GM10266 (cell line): ENCODE measurements at regions not wholly inside any gene's neighbourhood (a gene's known extent, or its start where the extent isn't known, plus 50 kb on each side); places are given as distances from the start of the nearest gene placed in this dataset.
"Not testable (repeated sequence)": the region's sequence is repeated elsewhere in the genome, so short reads cannot be mapped to it uniquely, and the experiment has no call there.

Source experiments
- DNase-seq: peaks from one replicate; pipeline ENCODE4 v3.0.0; 2012; ENCODE audit errors: extremely low spot score
- TF ChIP-seq, protein P1 (sequence below): IDR thresholded peaks from 2 replicates; pipeline ENCODE4 v1.5.1; 2012; ENCODE audit warnings: mild to moderate bottlenecking, low read depth; ENCODE audit not compliant: control insufficient read depth, insufficient read depth; ENCODE audit errors: missing control alignments

DNA sequence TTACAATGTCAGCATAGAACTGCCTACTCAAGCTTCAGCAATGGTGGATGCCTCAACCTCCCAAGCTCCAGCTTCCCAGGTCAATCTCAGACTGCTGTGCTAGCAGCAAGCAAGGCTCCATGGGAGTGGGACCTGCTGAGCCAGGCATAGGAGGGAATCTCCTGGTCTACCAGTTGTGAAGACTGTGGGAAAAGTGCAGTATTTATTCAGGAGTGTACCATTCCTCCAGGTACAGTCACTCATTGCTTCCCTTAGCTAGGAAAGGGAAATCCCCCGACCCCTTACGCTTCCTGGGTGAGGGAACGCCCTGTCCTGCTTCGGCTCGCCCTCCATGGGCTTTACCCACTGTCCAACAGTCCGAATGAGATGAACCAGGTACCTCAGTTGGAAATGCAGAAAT, 130.3 kb downstream of the ADCYAP1 start:
- TF ChIP-seq, protein P1, sequence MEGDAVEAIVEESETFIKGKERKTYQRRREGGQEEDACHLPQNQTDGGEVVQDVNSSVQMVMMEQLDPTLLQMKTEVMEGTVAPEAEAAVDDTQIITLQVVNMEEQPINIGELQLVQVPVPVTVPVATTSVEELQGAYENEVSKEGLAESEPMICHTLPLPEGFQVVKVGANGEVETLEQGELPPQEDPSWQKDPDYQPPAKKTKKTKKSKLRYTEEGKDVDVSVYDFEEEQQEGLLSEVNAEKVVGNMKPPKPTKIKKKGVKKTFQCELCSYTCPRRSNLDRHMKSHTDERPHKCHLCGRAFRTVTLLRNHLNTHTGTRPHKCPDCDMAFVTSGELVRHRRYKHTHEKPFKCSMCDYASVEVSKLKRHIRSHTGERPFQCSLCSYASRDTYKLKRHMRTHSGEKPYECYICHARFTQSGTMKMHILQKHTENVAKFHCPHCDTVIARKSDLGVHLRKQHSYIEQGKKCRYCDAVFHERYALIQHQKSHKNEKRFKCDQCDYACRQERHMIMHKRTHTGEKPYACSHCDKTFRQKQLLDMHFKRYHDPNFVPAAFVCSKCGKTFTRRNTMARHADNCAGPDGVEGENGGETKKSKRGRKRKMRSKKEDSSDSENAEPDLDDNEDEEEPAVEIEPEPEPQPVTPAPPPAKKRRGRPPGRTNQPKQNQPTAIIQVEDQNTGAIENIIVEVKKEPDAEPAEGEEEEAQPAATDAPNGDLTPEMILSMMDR, result no peak
- DNase-seq, result no peak

DNA sequence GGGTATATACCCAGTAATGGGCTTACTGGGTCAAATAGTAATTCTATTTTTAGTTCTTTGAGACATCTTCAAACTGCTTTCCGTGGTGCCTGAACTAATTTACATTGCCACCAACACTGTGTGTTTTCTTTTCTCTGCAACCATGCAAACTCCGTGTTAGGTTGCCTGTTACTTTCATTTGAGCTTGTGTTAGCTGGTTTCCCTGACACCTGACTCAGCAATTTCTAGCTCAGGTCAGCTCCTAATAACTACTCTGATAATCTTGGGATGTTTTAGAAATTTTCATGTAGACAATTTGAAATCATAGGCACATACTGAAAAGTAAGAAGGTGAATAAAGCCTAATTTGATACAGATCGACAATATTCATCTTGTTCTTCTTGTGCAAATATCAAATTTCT, 132.3 kb downstream of the ADCYAP1 start:
- TF ChIP-seq, protein P1, result no peak
- no peak for DNase-seq

DNA sequence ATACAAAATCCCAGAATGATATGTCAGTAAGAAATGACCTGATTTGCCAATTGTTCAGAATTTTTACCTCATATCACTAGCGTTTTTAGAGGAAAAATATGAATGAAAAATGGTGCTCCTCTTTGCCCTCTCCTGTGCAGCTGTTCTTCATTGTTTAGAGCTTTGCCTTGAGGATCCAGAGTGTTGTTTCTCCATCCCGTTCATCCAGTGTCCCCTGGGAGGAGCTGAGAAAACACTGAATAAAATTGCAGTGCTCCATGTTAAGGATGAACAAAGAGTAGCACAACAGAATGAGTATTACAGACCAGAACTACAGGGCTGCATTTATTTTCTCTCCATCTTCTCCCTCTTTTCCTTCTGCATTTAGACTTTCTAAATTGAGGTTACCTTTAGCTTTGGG, 133.1 kb downstream of the ADCYAP1 start:
- TF ChIP-seq, protein P1, result no peak
- no peak for DNase-seq

DNA sequence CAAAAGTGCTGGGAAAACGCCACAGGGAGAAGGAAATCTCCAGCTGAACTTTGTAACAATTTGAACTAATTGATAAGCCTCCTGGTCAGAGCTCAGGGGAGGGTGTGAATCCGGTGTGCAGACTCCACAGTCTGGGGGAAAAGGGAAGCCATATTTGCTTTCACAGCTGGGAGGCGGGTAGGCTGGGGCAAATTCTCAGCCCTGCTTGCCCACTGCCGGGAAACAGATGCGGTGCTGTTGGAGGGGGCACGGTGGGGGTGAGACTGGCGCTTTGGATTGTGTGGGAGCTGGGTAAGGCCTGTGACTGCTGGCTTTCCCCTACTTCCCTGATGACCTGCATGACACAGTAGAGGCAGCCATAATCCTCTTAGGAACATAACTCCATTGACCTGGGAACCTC, 134.8 kb downstream of the ADCYAP1 start:
- TF ChIP-seq, protein P1, result no peak

DNA sequence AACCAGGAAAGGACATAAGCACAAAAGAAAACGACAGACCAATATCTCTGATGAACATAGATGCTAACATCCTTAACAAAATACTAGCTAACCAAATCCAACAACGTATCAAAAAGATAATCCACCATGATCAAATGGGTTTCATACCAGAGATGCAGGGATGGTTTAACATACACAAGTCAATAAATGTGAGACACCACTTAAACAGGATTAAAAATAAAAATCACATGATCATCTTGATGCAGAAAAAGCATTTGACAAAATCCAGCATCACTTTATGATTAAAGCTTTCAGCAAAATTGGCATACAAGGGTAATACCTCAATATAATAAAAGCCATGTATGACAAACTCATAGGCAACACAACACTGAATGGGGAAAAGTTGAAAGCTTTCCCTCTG, 138.4 kb downstream of the ADCYAP1 start:
- DNase-seq, result not testable (repeated sequence)

More for the DNA sequence above, 134.8 kb downstream of the ADCYAP1 start:
- DNase-seq, result no peak

DNA sequence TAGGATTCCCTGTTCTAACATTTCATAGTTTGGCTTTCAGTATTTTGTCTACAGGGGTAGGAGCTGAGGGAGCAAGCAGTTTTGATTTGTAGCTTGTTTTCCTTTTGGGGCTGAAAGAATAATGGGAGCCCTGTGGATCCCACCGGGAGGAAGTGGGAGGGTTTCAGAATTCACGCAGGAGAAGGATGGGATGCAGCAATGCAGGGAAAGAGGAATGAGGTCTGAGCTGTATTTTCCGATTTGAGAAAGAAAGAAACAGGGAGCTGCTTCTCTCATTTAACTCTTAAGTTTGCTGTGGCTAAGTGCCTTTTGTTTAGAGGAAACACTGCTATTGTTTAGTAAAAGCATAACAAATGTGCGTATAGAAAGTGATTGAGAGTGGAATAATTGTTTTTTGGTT, 141.0 kb downstream of the ADCYAP1 start:
- no peak for DNase-seq

DNA sequence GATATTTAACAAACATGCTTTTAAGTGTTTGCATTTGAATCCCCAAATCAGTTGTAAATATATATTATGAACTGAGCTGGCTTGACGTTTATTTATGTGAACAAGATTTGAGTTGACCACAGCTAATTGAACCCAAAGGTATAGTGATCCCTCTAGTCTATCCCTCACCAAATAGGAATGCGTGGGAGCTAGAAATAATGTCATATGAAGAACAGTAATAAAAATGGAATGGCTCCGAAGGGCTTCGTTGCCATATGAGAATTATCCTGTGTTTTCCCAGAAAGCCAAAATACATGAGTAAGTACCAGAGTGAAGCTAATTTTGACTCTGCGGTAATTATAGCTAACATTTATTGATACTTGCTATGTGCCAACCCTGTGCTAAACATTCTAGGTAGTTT, 142.7 kb downstream of the ADCYAP1 start:
- TF ChIP-seq, protein P1, result no peak
- no peak for DNase-seq

More for the DNA sequence above, 141.0 kb downstream of the ADCYAP1 start:
- TF ChIP-seq, protein P1, result no peak

DNA sequence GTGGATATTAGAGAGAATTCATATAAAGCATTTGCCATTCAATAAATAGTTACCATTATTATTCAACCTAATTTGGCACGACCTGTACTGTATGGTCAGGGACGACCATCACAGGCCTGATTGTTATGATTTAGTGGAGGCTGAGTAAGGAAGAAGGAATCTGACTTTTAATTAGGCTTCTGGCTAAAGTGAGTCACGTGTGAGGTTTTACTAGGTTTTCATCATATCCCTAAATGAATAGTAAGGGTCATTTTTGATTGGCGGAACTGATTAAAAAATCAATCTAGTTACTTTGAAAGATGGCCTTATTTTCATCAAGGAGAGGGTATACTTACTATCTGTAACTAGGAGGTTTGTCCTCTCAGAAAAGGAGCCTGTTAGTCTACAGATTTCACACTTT, 143.4 kb downstream of the ADCYAP1 start:
- no peak for DNase-seq
- TF ChIP-seq, protein P1, result no peak
